SU-DHL-6 (cell line): ENCODE measurements at regions not wholly inside any gene's neighbourhood (a gene's known extent, or its start where the extent isn't known, plus 50 kb on each side); places are given as distances from the start of the nearest gene placed in this dataset.

Experiments used
- CTCF ChIP-seq: fragments of 200-600 bp; sonication (generic); IDR thresholded peaks from one replicate; pipeline ENCODE4 v1.5.1; 2017; ENCODE audit warnings: antibody characterized with exemption, mild to moderate bottlenecking, low read length, moderate library complexity; ENCODE audit not compliant: insufficient read depth, poor library complexity, severe bottlenecking
- EZH2phosphoT487 ChIP-seq: fragments of 200-600 bp; sonication (generic), shearing (Covaris generic); conservative IDR thresholded peaks from 2 replicates; pipeline ENCODE4 v1.6.1; 2018; ENCODE audit warnings: mild to moderate bottlenecking, antibody characterized with exemption, low read length, moderate library complexity, mixed read lengths

GRCh38 chr21:15620892-15621291 lies 108.9 kb upstream of the USP25 start:
- TF ChIP-seq CTCF (no peak), EZH2phosphoT487 (no peak)
